DOHH2 (cell line): ENCODE measurements at regions not wholly inside any gene's neighbourhood (a gene's known extent, or its start where the extent isn't known, plus 50 kb on each side); places are given as distances from the start of the nearest gene placed in this dataset.

Source experiments
- EZH2phosphoT487 ChIP-seq: fragments of 200-600 bp; sonication (generic); IDR thresholded peaks from 2 replicates; pipeline ENCODE4 v1.6.1; 2017; ENCODE audit warnings: borderline replicate concordance, mild to moderate bottlenecking, antibody characterized with exemption, low read length, moderate library complexity, mixed read lengths
- TF ChIP-seq, protein P1 (sequence below): fragments of 200-600 bp; sonication (generic); IDR thresholded peaks from one replicate; pipeline ENCODE4 v1.5.1; 2014; ENCODE audit warnings: antibody characterized with exemption, mild to moderate bottlenecking, low read depth, low read length; ENCODE audit not compliant: poor library complexity, severe bottlenecking

DNA sequence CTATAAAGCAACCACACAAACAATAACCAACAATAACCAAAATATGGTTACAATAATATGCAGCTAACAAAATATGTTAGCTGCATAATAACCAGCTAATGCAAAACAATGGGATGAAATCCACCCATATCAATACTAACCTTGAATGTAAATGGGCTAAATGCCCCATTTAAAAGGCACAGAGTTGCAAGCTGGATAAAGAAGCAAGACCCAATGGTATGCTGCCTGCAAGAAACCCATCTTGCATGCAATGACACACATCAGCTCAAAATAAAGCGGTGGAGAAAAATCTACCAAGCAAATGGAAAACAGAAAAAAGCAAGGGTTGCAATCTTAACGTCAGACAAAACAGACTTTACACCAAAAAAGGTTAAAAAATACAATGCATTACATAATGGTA lies 316.5 kb upstream of the NR5A2 start:
- TF ChIP-seq, protein P1, sequence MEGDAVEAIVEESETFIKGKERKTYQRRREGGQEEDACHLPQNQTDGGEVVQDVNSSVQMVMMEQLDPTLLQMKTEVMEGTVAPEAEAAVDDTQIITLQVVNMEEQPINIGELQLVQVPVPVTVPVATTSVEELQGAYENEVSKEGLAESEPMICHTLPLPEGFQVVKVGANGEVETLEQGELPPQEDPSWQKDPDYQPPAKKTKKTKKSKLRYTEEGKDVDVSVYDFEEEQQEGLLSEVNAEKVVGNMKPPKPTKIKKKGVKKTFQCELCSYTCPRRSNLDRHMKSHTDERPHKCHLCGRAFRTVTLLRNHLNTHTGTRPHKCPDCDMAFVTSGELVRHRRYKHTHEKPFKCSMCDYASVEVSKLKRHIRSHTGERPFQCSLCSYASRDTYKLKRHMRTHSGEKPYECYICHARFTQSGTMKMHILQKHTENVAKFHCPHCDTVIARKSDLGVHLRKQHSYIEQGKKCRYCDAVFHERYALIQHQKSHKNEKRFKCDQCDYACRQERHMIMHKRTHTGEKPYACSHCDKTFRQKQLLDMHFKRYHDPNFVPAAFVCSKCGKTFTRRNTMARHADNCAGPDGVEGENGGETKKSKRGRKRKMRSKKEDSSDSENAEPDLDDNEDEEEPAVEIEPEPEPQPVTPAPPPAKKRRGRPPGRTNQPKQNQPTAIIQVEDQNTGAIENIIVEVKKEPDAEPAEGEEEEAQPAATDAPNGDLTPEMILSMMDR = no peak
- no peak for TF ChIP-seq EZH2phosphoT487
